Parathyroid adenoma (tissue), 2 donors: ENCODE measurements at regions not wholly inside any gene's neighbourhood (a gene's known extent, or its start where the extent isn't known, plus 50 kb on each side); places are given as distances from the start of the nearest gene placed in this dataset.
"Not testable (repeated sequence)": the region's sequence is repeated elsewhere in the genome, so short reads cannot be mapped to it uniquely, and the experiment has no call there.

Source experiments
- H2AFZ ChIP-seq: fragments of 300-600 bp; sonication (generic); one replicate; pipeline ENCODE4 v1.7.0; 2017; ENCODE audit warnings: antibody characterized with exemption, mild to moderate bottlenecking
- H3K27ac ChIP-seq: fragments of 300-600 bp; sonication (generic); one replicate; pipeline ENCODE4 v1.7.0; 2017
- H3K27me3 ChIP-seq: fragments of 300-600 bp; sonication (generic); one replicate; pipeline ENCODE4 v1.7.0; 2017; ENCODE audit warnings: low read length; ENCODE audit not compliant: control insufficient read depth, insufficient read depth
- H3K36me3 ChIP-seq: fragments of 300-600 bp; sonication (generic); one replicate; pipeline ENCODE4 v1.7.0; 2017; ENCODE audit warnings: low read length; ENCODE audit not compliant: control insufficient read depth, insufficient read depth
- H3K4me1 ChIP-seq: fragments of 300-600 bp; sonication (generic); one replicate; pipeline ENCODE4 v1.7.0; 2017; ENCODE audit warnings: control low read depth
- H3K4me2 ChIP-seq: fragments of 300-600 bp; sonication (generic); one replicate; pipeline ENCODE4 v1.7.0; 2017; ENCODE audit warnings: low read length
- H3K4me3 ChIP-seq: fragments of 300-600 bp; sonication (generic); one replicate; pipeline ENCODE4 v1.7.0; 2017; ENCODE audit warnings: low read depth, low read length
- H3K79me2 ChIP-seq: fragments of 300-600 bp; sonication (generic); one replicate; pipeline ENCODE4 v1.7.0; 2017; ENCODE audit warnings: control low read depth
- H3K9ac ChIP-seq: fragments of 300-600 bp; sonication (generic); one replicate; pipeline ENCODE4 v1.7.0; 2017; ENCODE audit warnings: mild to moderate bottlenecking
- H3K9me3 ChIP-seq: fragments of 300-600 bp; sonication (generic); one replicate; pipeline ENCODE4 v1.7.0; 2017; ENCODE audit warnings: low read length; ENCODE audit not compliant: control insufficient read depth
- TF ChIP-seq, protein P1 (sequence below): fragments of 300-600 bp; sonication (generic); IDR thresholded peaks from one replicate; pipeline ENCODE4 v1.7.0; 2017; ENCODE audit warnings: antibody characterized with exemption, mild to moderate bottlenecking
- donor health status: primary hyperparathyroidism.

DNA sequence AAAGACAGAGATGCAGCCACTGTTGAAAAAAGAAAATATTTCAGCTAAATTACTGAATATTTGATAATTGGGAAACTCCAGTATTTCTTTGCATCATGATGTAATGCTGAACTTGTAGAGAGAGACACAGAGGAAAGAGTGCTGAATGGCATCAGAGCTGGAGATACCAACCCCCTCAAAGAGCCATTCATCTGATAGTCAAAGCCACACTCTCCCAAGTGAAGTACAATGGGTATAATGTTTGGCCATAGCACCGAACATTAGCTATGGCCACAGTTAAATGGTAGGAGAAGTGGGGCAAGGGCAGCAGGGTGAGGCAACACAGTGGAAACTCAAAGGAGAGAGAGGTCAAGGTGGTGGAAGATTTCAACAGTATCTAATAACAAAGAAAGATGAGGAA is 107.5 kb upstream of the TNFSF4 start:
- H3K27me3 ChIP-seq = no peaks in the 10 kb centered on the region
- H3K27ac ChIP-seq = no peak overlapping the region

DNA sequence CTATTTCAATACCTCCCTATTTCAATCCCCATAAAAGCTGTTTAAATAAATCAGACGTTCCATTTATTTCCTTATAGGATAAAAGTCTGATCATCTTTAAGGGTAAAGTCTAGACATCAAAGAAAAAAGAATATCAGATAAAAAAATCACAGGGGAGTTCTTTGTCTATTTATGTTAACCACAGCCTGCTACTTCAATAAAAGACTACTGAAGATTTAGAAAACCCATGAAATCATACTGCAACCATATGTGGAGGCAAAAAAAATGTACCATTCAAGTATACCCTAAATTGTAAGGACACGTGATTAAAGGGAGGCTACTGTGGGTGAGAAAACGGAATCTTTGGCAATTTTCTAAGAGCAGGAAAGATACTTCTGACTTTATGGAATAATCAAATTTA is 108.2 kb upstream of the TNFSF4 start:
- no peaks in the 10 kb centered on the region for H3K4me1 ChIP-seq
- H3K36me3 ChIP-seq = no peaks in the 10 kb centered on the region
- no peaks in the 10 kb centered on the region for H3K27me3 ChIP-seq
- H2AFZ ChIP-seq = no peak overlapping the region
- H3K79me2 ChIP-seq = no peaks in the 10 kb centered on the region
- no peak overlapping the region for H3K27ac ChIP-seq
- no peak overlapping the region for H3K9ac ChIP-seq
- no peak overlapping the region for H3K4me2 ChIP-seq
- H3K4me3 ChIP-seq = no peak overlapping the region
- TF ChIP-seq, protein P1, sequence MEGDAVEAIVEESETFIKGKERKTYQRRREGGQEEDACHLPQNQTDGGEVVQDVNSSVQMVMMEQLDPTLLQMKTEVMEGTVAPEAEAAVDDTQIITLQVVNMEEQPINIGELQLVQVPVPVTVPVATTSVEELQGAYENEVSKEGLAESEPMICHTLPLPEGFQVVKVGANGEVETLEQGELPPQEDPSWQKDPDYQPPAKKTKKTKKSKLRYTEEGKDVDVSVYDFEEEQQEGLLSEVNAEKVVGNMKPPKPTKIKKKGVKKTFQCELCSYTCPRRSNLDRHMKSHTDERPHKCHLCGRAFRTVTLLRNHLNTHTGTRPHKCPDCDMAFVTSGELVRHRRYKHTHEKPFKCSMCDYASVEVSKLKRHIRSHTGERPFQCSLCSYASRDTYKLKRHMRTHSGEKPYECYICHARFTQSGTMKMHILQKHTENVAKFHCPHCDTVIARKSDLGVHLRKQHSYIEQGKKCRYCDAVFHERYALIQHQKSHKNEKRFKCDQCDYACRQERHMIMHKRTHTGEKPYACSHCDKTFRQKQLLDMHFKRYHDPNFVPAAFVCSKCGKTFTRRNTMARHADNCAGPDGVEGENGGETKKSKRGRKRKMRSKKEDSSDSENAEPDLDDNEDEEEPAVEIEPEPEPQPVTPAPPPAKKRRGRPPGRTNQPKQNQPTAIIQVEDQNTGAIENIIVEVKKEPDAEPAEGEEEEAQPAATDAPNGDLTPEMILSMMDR = no peak
- H3K9me3 ChIP-seq = no peaks in the 10 kb centered on the region

More for the DNA sequence above, 107.5 kb upstream of the TNFSF4 start:
- Histone ChIP-seq H2AFZ (no peak overlapping the region), H3K4me2 (no peak overlapping the region), H3K9me3 (no peaks in the 10 kb centered on the region), H3K4me3 (no peak overlapping the region), H3K9ac (no peak overlapping the region), H3K79me2 (no peaks in the 10 kb centered on the region), H3K36me3 (no peaks in the 10 kb centered on the region), H3K4me1 (no peaks in the 10 kb centered on the region)
- TF ChIP-seq, protein P1 = no peak

DNA sequence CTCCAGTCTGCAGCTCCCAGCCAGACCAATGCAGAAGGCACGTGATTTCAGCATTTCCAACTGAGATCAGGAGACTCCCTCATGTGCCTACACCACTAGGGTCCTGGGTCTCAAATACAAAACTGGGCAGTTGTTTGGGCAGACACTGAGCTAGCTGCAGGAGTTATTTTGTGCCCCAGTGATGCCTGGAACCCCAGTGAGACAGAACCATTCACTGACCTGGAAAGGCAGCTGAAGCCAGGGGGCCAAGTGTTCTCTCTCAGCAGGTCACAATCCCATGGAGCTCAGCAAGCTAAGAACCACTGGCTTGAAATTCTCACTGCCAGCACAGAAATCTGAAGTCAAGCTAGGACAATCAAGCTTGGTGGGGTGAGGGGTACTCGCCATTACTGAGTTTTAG is 111.7 kb upstream of the TNFSF4 start:
- no peaks in the 10 kb centered on the region for H3K9me3 ChIP-seq
- H3K9ac ChIP-seq = no peak overlapping the region
- H3K27ac ChIP-seq = no peak overlapping the region
- H3K27me3 ChIP-seq = no peaks in the 10 kb centered on the region
- H3K36me3 ChIP-seq = no peaks in the 10 kb centered on the region
- no peak overlapping the region for H3K4me2 ChIP-seq
- H3K4me1 ChIP-seq = no peaks in the 10 kb centered on the region
- H3K4me3 ChIP-seq = no peak overlapping the region
- TF ChIP-seq, protein P1 = no peak
- H2AFZ ChIP-seq = no peak overlapping the region
- no peaks in the 10 kb centered on the region for H3K79me2 ChIP-seq

DNA sequence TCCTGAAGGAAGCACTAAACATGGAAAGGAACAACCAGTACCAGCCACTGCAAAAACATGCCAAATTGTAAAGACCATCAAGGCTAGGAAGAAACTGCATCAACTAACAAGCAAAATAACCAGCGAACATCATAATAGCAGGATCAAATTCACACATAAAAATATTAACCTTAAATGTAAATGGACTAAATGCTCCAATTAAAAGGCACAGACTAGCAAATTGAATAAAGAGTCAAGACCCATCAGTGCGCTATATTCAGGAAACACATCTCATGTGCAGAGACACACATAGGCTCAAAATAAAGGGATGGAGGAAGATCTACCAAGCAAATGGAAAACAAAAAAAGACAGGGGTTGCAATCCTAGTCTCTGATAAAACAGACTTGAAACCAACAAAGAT is 117.2 kb upstream of the TNFSF4 start:
- H3K79me2 ChIP-seq, H2AFZ ChIP-seq, H3K36me3 ChIP-seq, H3K27me3 ChIP-seq, H3K4me3 ChIP-seq, H3K4me1 ChIP-seq, H3K9ac ChIP-seq, H3K27ac ChIP-seq, H3K4me2 ChIP-seq, H3K9me3 ChIP-seq: not testable (repeated sequence)

DNA sequence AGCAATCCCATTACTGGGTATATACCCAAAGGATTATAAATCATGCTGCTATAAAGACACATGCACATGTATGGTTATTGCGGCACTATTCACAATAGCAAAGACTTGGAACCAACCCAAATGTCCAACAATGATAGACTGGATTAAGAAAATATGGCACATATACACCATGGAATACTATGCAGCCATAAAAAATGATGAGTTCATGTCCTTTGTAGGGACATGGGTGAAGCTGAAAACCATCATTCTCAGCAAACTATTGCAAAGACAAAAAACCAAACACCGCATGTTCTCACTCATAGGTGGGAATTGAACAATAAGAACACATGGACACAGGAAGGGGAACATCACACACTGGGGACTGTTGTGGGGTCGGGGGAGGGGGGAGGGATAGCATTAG is 120.9 kb upstream of the TNFSF4 start:
- H3K4me3 ChIP-seq, H3K27me3 ChIP-seq, H3K9me3 ChIP-seq, H2AFZ ChIP-seq, H3K4me1 ChIP-seq, H3K27ac ChIP-seq, H3K9ac ChIP-seq, H3K4me2 ChIP-seq, H3K36me3 ChIP-seq, H3K79me2 ChIP-seq: not testable (repeated sequence)

DNA sequence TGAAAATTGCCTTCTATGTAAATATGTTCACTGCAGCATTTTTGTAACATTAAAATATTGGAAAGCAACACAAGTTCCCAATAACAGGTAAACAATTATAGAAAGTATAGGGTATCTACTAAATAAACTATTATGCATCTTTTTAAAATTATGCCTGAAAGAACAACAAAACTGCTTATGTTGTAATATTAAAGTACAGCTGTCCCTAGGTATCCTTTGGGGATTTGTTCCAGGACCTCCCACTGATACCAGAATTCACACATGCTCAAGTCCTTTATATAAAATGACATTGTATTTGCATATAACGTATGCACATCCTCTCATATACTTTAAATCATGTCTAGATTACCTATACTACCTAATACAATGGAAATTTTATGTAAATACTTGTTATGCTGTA is 121.8 kb upstream of the TNFSF4 start:
- Histone ChIP-seq H3K9me3 (no peaks in the 10 kb centered on the region), H3K4me1 (no peaks in the 10 kb centered on the region), H3K27me3 (no peaks in the 10 kb centered on the region)

More for the DNA sequence above, 121.8 kb upstream of the TNFSF4 start:
- Histone ChIP-seq H3K4me3 (no peak overlapping the region), H3K4me2 (no peak overlapping the region), H3K27ac (no peak overlapping the region), H2AFZ (no peak overlapping the region), H3K36me3 (no peaks in the 10 kb centered on the region), H3K79me2 (no peaks in the 10 kb centered on the region), H3K9ac (no peak overlapping the region)
- TF ChIP-seq, protein P1 = no peak
